ENCODE measurements at regions not wholly inside any gene's neighbourhood (a gene's known extent, or its start where the extent isn't known, plus 50 kb on each side); places are given as distances from the start of the nearest gene placed in this dataset.

GRCh38 chr3:63037116-63037515 lies 161.9 kb upstream of the CADPS start:
- 78% methylated on average over 4 of the region's 4 CpGs for WGBS (ENCODE audit: low lambda C conversion rate)
- Histone ChIP-seq H3K27ac (ENCODE audit: low read depth in 2 of 2, low read length in 1 of 2) (no peak overlapping the region), H3K4me3 (ENCODE audit: low read depth in 2 of 2, low read length in 1 of 2) (no peak overlapping the region), H2AFZ (ENCODE audit: low read depth) (no peak overlapping the region), H4K20me1 (ENCODE audit: insufficient read depth) (no peaks in the 10 kb centered on the region), H3K9ac (no peak overlapping the region), H3K9me2 (no peaks in the 10 kb centered on the region), H3K27me3 (ENCODE audit: insufficient read depth) (no peaks in the 10 kb centered on the region), H3F3A (replicated peaks; ENCODE audit: insufficient read depth) (no peaks in the 10 kb centered on the region), H3K4me2 (no peak overlapping the region), H3K4me1 (ENCODE audit: control insufficient read depth in 1 of 2, insufficient read depth in 2 of 2, low read depth in 1 of 2, low read length in 1 of 2) (peaks cover 0 to 4% of the 10 kb centered on the region in 2 experiments; a peak in 1 of 4 replicates), H3K9me3 (no peaks in the 10 kb centered on the region), H3K36me3 (replicated peaks in 1 of 2; ENCODE audit: control insufficient read depth in 1 of 2, insufficient read depth in 2 of 2, low read length in 1 of 2) (no peaks in the 10 kb centered on the region), H3K79me2 (ENCODE audit: insufficient read depth) (no peaks in the 10 kb centered on the region)
- ChIA-PET POLR2A (no interaction called here), CTCF (interaction anchor here (1.3 kb wide), 1 partner anchor 8 kb away, joined by 3 read pairs; no protein-coding TSS in a partner anchor)
- no peak for TF ChIP-seq TCF12 (IDR thresholded peaks at IDR 0.05)
- no peak for TF ChIP-seq CHD2 (IDR thresholded peaks at IDR 0.05; ENCODE audit: low read length, partially characterized antibody)
- no peak for TF ChIP-seq EZH2phosphoT487 (IDR thresholded peaks at IDR 0.05; ENCODE audit: borderline replicate concordance, low read depth)
- no peak for TF ChIP-seq GABPA (IDR thresholded peaks at IDR 0.05; ENCODE audit: low read depth)
- TF ChIP-seq FOXM1 (IDR thresholded peaks at IDR 0.05; ENCODE audit: low read depth): no peak
- no peak for TF ChIP-seq NFIC (IDR thresholded peaks at IDR 0.05; ENCODE audit: borderline replicate concordance)
- no peak for TF ChIP-seq EP300 (IDR thresholded peaks at IDR 0.05; ENCODE audit: borderline replicate concordance in 1 of 2, low read depth in 1 of 2, low read length in 1 of 2)
- no peak for TF ChIP-seq RCOR1 (IDR thresholded peaks at IDR 0.05; ENCODE audit: low read length)
- TF ChIP-seq REST (IDR thresholded peaks at IDR 0.05; ENCODE audit: low read depth, low read length): no peak
- TF ChIP-seq MXI1 (IDR thresholded peaks at IDR 0.05; ENCODE audit: low read depth, low read length): no peak
- no peak for TF ChIP-seq NRF1 (IDR thresholded peaks at IDR 0.05; ENCODE audit: low read depth, low read length)
- no peak for TF ChIP-seq RXRA (IDR thresholded peaks at IDR 0.05; ENCODE audit: borderline replicate concordance, low read depth)
- TF ChIP-seq PBX3 (IDR thresholded peaks at IDR 0.05): no peak
- no peak for TF ChIP-seq MAX (IDR thresholded peaks at IDR 0.05; ENCODE audit: low read depth)
- no peak for TF ChIP-seq SMC3 (IDR thresholded peaks at IDR 0.05; ENCODE audit: low read depth, low read length)
- no peak for DNase-seq

All from SK-N-SH (cell line).